HG02840 (cell line): ENCODE measurements at regions not wholly inside any gene's neighbourhood (a gene's known extent, or its start where the extent isn't known, plus 50 kb on each side); places are given as distances from the start of the nearest gene placed in this dataset.
"Not testable (repeated sequence)": the region's sequence is repeated elsewhere in the genome, so short reads cannot be mapped to it uniquely, and the experiment has no call there.

ENCODE experiments used
- ATAC-seq: cut with Tn5 transposase; IDR thresholded peaks from one replicate; pipeline ENCODE4 v1.9.1; 2021; ENCODE audit warnings: mild to moderate bottlenecking, moderate library complexity, moderate number of reproducible peaks; ENCODE audit not compliant: unreplicated experiment, low FRiP score

GRCh38 chr5:89216606-89217005 is 333.6 kb upstream of the MEF2C start:
- ATAC-seq, result no peak

GRCh38 chr5:89213573-89213972 is 330.6 kb upstream of the MEF2C start:
- no peak for ATAC-seq

- ATAC-seq, result no peak
Observed at GRCh38 chr5:89211836-89212235, 328.9 kb upstream of the MEF2C start.

GRCh38 chr5:89208811-89209210 is 325.8 kb upstream of the MEF2C start:
- ATAC-seq, result no peak

- ATAC-seq, result no peak
Observed at GRCh38 chr5:89208392-89208791, 325.4 kb upstream of the MEF2C start.

- no peak for ATAC-seq
Observed at GRCh38 chr5:89204756-89205155, 321.8 kb upstream of the MEF2C start.

GRCh38 chr5:89203611-89204010 is 320.6 kb upstream of the MEF2C start:
- no peak for ATAC-seq

- ATAC-seq, result no peak
Observed at GRCh38 chr5:89200899-89201298, 317.9 kb upstream of the MEF2C start.

- ATAC-seq, result no peak
Observed at GRCh38 chr5:89199306-89199705, 316.3 kb upstream of the MEF2C start.

- ATAC-seq, result no peak
Observed at GRCh38 chr5:89191374-89191773, 308.4 kb upstream of the MEF2C start.

GRCh38 chr5:89190515-89191265 is 307.7 kb upstream of the MEF2C start:
- no peak for ATAC-seq

GRCh38 chr5:89187883-89188465 is 305.0 kb upstream of the MEF2C start:
- ATAC-seq, result no peak

- no peak for ATAC-seq
Observed at GRCh38 chr5:89187268-89187667, 304.3 kb upstream of the MEF2C start.

- ATAC-seq, result no peak
Observed at GRCh38 chr5:89181546-89181945, 298.6 kb upstream of the MEF2C start.

GRCh38 chr5:89179731-89180130 is 296.7 kb upstream of the MEF2C start:
- no peak for ATAC-seq

GRCh38 chr5:89178541-89178940 is 295.6 kb upstream of the MEF2C start:
- no peak for ATAC-seq

GRCh38 chr5:89173528-89173927 is 290.5 kb upstream of the MEF2C start:
- ATAC-seq, result no peak

GRCh38 chr5:89168766-89169165 is 285.8 kb upstream of the MEF2C start:
- peak; percentile 86 for ATAC-seq

GRCh38 chr5:89164703-89165102 is 281.7 kb upstream of the MEF2C start:
- not testable (repeated sequence) for ATAC-seq

- ATAC-seq, result no peak
Observed at GRCh38 chr5:89156226-89156625, 273.2 kb upstream of the MEF2C start.

GRCh38 chr5:89147031-89147430 is 264.0 kb upstream of the MEF2C start:
- ATAC-seq, result no peak

GRCh38 chr5:89137148-89137547 is 254.2 kb upstream of the MEF2C start:
- no peak for ATAC-seq
